HG03520 (cell line): ENCODE measurements at regions not wholly inside any gene's neighbourhood (a gene's known extent, or its start where the extent isn't known, plus 50 kb on each side); places are given as distances from the start of the nearest gene placed in this dataset.

Source experiments
- ATAC-seq: cut with Tn5 transposase; IDR thresholded peaks from one replicate; pipeline ENCODE4 v1.9.1; 2021; ENCODE audit warnings: mild to moderate bottlenecking, moderate library complexity; ENCODE audit not compliant: unreplicated experiment

DNA sequence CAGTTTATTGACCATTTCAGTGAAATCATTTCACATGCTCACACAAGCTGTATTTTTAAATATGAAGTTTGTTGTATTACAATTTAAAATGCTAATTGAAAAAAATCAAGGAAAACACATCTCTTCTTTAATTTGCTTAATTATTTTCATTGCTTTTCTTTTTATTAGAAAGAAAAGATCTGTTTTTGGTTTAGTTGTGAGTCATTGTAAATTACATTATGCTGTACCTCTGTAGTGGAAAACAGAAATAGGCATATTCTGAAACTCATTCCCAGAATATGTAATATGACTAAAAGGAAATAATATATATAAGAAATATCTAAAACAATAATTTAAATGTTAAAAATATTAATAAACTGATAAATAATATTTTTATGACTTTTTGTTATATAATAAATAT lies 161.9 kb downstream of the HGF start:
- ATAC-seq, result no peak

DNA sequence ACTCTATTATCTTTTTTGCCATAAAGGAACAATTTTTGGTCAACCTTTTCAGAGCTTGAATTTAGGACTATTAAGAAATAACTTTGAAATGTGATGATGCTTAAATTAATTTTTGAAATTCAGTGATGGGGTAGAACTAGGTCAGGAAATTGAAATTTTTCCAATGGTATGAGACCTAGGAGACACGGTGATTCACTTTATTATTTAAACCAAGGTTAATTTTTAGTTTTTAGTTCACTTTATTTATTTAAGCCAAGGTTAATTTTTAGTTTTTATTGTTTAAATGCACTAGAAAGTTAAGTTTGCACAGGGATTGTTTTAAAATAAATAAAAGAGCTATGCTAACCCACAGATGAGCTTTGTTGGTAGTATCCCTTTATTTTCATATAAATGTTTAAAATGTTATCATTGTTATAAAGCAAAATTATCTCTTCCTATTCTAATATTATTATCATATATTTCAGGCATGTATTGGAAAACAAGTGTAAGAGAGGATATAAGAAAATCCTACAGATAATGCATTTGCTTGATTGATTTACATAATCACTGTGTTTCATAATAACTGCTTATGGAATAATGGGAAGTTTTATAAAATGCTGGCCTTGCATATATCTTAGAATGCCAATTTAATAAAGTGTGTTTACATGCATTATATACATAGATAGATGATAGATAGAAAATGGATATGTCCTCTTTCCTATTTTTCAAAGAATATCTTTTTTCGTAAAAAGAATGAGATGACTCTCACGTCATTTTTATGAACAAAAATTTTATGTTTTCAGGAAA lies 163.6 kb downstream of the HGF start:
- no peak for ATAC-seq

DNA sequence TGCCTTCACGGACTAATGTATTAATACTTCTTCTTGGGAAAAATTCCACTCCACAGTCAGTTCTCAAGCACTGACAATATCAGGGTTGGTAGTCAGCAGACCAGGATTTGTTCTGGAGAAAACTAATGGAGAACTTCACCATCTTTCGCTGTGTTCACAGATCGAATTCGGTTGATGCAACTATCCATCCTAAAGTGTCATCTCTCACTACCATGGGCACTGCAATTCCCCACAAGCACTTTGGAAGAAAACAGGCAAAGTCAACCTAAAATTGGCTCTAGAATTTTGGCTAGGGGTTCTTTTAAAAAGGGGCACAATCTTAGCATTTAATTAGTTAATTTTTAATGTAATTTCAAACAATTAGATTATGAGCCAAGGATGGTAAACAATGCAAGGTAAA lies 164.4 kb downstream of the HGF start:
- ATAC-seq, result no peak

DNA sequence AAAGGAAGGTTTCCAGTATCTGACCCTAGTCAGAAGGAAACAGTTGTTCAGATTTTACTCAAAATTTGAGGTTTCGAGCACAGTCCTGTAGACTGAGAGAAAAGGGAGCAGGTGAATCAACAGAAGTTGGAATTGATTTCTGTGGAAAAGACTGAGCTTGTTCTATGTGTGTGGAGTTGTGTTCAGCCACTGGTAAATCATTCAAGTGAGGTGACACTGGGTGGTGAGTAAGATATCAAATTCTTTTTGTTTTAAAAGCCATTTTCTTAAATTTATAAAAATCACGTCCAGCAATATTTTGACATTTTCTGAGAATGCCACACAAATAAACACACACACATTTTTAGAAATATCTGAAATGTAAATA lies 165.1 kb downstream of the HGF start:
- no peak for ATAC-seq

DNA sequence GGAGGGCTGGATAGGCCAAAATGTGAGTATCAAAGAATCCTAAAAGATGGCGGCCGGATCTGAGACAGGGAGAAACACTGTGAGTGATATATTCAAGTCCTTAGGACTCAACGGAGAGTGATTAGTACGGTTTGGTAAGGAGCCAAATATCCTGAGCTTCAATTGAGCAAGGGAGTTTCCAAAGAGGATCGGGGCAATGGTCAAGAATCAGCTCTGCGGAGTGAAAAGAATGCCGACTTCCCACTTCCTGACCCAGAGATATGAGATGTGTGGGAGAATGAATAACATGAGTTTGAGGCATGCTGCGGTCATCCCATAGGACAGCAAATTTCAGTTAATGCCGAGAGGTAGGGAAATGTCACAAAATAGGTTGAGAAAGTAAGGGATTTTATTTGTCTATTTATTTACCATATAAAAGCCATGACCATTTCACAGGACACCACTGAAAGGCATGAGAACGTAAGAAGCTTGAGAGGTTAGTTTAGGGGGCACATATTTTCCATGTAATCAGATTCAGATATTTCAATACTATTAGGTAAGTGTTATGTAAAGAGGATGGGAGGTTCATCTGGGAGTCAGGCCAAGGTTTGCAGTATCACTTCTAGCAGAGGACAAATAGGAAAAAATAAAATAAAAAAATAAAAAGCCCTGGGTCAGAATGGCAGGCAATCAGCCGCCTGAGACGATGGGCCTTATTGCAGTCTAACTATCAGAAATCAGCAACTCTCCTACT lies 165.6 kb downstream of the HGF start:
- no peak for ATAC-seq

DNA sequence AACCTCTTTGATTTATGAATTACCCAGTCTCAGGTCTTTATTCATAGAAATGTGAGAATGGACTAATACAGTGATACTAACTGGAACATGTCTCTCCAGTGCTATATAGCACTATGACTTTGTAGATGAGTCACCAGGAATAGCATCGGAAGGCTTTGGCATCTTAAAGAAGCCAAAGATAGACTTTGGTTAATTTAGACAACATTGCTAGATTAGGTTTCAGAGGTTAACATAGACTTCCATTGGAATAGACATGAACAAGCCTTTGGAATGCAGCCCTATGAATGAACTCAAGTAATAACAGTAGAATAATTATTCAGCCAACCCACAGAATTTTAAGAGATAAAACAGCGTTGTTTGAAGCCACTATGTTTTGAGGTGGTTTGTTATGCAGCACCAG lies 169.2 kb downstream of the HGF start:
- ATAC-seq, result no peak

DNA sequence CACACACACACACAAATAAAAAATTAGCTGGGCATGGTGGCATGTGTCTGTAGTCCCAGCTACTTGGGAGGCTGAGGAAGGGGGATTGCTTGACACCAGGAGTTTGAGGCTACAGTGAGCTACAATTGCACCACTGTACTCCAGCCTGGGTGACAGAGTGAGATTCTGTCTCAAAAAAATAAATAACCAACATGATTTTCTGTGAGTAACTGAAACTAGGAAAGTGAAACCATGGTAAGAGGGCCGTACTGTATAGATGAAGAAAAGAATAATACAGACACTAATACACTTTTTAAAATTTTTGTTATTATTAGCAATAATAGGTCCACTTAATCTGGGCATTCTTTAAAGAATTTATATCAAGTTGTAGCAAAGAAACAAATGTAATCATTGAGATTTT lies 170.9 kb downstream of the HGF start:
- ATAC-seq, result no peak

DNA sequence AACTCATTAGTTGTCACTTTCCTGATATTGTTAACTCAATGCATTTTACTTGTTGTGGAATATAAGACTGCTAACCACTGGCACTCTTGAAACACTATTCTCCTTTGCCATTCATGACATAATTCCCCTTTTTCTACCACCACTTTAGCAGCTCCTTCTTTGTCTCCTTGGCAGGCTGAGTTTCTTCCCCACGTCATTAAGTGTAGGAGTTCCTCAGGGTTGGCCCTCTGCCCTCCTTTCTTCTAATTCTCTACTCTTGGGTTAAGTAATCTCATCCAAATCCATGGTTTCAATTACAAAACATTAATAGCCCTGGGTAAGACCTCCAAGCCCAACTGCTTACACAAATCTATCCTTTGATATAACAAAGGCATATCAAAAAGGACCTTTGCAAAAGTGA lies 175.1 kb downstream of the HGF start:
- ATAC-seq, result no peak

DNA sequence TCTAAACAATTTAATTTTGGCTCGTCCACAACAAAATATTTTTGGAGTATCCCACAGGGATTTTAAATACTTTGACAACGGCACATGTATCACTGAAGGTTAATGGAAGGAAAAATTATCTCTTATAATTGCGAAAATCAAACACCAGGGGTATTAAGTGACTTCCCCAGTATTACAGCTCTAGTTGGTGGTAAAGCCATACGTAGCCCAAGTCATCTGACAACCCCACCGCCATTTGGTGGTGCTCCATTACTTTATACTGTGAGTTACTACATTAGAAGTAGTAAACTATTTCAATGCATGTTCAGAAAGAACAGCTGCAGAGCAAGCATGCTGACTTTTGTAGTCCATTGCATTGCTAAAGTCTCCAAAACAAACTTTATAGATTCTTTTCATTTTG lies 179.7 kb downstream of the HGF start:
- no peak for ATAC-seq

DNA sequence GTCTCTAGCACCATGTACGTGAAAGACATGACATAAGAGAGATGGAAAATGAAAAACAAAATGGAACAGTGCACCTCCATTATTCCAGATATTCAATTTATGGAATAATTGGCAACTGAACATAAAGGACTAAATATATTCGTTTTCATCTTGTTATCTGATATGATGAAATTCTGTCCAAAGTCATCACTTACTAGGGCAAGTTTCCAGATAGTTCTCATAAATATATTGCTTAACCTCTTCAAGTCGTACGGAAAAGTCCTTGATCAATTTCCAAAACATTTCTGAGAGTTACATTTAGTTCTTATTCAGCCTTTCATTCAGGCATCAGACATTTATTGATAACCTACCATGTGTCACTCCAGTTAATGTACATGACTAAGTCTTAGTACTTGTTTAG lies 185.2 kb downstream of the HGF start:
- ATAC-seq, result no peak

DNA sequence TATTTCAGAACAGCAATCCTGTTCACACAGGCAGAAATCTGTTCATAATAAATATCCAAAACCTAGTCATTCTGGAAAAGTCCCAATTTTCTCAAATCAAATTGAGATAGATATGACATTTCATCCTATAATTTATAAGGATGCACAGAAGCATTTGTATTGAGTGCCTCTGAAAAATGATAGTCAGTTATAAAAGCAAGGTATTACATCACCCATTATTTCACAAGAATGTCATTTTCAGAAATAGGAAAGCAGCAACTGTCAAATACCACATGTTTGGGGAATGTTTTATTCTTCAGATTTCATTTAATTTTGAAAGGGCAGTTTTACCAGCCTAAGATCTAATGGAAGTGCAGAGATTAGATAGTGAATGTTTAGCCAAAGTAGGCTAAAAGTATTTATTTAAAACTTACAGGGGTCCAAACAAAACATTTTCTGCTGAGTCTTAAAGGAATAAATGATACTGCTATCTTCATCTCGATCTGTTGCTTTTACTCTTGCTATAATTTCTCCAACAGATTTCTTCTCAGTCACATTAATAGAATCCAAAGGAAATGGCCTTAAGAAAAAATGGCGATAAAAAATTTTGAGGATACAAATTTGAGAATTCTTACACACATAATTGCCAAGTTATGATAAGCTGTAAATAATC lies 185.8 kb downstream of the HGF start:
- ATAC-seq, result no peak

DNA sequence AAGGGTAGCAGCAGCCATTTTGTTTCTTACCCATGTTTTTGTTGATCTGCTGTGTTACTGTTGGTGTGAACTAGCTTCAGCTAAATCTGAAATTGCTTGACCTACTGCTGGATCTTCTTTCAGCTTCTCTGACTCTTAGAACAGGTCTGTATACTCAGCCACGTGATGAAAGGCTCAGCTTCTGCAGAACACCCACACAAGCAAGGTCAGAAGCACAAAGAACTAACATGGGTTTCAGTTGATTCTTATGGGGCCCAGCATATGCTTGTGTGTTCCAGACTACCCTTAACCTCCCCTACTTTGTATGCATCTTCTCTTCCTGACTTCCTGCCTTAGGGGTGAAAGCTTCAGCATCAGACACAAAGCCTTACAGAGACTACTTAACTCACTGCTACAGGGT lies 186.8 kb downstream of the HGF start:
- no peak for ATAC-seq

DNA sequence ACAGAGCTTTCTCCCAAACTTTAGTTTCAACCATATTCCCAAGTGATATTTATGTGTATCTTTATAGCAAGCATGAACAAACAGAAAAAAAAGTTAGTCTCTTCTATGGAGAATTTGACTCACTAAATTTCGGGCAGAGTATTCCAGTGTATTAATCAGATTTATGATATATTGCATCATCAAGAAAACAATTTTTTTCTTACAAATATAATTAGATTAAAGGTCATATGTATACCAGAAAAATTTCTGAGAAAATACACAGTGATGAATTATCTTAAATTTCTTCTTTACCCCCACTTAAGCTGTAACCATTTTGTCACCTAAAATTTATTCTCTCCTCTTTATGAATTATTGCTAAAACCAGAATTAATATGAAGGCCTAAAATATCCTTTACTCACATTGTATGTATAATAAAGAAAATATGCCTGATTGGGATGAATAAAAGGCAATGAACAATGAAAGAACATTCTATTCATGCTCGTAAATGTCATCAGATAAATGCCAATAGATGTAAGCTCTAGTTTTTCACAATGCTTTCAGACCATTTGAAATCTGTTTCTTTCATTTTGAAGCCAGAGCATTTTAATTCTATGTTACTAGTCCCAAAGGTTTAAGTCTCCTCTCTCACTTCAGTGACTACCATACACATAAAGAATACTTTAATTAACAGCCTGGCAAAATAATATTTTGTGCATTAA lies 192.1 kb downstream of the HGF start:
- ATAC-seq, result no peak

DNA sequence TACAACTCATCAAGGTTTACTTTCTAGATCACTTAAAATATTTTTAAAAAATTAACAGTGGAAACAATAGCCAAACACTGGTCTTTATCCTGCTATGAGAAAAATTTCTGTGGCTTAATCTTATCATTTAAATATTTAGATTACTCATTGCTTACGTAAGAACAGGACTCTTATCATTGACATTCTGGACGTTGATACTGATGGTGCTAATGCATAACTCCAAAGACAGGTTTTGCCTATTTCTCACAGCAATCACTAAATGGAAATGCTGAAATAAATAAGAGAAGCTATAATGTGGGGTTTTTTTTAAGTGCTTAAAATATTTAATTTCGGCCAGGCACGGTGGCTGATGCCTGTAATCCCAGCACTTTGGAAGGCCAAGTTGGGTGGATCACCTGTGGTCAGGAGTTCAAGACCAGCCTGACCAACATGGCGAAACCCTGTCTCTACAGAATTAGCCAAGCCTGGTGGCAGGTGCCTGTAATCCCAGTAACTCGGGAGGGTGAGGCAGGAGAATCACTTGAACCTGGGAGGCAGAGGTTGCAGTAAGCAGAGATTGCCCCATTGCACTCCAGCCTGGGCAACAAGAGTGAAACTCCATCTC lies 195.0 kb downstream of the HGF start:
- no peak for ATAC-seq

DNA sequence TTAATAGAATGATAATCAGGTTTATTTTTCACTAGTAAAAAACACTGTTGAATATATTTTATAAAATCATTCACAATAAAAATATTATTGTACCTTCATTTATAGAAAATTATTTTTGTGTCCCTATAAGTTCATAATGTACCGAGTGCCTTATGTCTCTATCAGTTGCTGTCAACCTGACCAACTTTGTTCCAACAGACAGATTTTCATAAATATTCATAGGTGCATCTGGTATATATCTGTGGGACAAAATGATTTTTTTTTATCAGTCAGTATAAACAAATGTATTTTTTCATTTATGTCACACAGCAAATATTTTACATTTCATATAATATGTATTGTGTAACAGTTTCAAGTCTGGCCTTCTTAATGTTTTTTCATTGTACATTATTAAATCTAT lies 195.9 kb downstream of the HGF start:
- ATAC-seq, result no peak

DNA sequence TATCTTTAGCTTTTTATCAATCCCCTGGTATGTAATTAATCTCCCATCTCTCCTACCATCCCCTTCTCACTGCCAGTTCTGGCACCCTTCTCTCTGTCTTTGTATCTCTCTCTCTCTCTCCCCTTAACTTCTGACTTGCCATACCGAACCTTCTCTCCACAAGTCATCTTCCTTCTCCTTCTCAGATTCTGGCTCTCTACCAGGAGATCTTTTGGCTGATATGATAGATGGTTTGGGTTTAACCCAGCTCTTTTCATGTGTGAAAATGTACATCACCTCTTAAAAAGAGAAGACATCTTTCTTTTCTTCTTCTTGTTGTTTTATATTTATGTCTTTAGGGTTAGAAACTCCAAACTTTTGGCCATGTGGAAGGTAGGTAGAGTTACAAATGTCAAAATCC lies 196.7 kb downstream of the HGF start:
- no peak for ATAC-seq

DNA sequence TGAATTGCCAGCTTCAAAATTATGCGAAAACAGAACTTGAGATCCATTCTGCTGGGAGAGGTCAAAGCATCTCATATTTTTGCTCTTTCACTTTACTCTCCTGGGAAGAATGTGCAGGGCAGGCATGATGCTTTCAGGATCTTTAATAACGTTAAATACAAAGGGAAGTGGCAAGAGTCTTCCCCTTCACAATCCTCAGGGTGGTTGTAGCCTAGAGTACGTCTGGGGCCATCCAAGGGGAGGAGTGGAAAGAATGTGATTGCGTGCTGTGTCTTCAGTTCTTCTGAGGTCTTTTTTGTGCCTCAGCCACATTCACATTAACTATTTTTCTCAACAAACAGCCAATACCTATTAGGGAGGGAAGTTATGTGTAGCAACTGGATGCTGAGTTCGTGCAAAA lies 207.3 kb downstream of the HGF start:
- no peak for ATAC-seq

DNA sequence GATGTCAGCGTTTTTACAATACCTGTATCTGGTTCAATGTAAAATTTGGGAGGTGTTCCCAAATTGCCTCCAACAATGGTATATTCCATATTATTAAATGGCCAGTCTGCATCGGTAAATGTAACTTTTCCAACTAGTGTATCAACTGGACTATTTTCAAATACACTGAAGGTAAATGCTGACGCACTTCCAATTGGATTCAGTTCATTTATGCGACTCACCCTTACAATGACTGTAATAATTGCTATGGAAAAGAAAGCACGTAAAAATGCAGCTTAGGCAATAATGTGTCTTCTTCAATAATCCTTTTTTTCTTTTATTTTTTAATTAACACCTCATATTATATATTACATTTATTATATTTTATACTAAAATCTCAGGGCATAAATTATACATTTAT lies 209.1 kb downstream of the HGF start:
- no peak for ATAC-seq

DNA sequence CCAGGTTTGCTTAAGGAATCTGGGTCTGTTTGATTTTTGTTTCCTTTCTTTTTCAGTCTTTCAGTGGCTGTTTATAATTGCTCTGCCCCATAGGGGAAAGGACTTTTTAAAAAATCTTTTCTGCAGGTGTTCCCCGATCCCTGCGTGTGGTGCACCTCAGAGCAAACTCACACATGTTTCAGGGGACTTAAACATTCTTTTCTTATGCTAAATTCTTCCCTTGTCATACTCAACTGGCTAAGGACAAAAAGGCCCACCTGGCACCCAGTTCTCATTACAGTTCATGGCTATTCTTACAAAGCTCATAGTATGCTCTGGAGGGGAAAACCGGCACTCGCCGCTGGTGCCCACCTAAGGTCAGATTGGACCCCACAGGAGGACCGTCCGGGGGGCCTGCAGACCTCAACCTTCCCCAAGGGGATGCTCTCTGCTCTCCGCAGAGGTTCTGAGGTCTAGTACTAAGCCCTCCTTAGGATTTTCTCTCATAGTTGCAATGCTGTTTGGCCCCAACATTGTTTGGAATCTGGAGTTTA lies 220.3 kb downstream of the HGF start:
- no peak for ATAC-seq

DNA sequence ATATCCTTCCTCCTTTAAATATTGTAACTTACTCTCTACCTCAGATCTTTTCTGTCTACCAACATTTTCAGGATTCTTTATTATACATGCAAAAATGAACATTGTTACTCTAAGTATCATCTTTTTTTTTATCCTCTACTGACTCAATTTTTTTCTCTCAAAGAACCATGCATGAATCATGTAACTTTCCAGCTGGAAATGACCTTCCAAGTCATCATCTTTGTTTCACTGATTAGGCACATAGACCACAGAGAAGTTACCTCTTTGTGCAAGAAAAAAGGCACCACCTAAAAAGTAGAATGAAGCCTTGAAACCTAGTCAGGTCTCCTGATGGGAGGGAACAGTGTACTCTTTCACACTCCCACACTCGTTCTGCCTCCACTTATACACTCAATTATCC lies 234.9 kb downstream of the HGF start:
- ATAC-seq, result no peak

DNA sequence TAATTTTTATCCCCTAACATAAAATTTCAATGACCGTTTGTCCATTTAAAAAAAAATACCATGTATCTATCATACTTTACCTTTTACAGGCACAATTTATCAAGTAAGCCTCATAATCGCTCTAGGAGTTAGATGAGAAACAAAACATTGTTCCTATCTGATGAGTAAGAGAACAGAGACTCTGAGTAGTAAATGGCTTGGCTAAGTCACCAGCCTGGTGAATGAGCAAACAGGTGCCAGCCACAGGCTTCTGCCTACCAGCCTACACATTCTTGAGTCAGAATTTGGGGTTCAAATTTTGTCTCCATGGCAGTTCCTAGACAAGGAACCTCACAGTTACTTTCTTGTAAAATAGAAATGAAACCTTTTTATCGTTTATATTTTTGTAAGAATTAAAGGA lies 235.4 kb downstream of the HGF start:
- no peak for ATAC-seq
